ENCODE measurements at regions not wholly inside any gene's neighbourhood (a gene's known extent, or its start where the extent isn't known, plus 50 kb on each side); places are given as distances from the start of the nearest gene placed in this dataset.

DNA sequence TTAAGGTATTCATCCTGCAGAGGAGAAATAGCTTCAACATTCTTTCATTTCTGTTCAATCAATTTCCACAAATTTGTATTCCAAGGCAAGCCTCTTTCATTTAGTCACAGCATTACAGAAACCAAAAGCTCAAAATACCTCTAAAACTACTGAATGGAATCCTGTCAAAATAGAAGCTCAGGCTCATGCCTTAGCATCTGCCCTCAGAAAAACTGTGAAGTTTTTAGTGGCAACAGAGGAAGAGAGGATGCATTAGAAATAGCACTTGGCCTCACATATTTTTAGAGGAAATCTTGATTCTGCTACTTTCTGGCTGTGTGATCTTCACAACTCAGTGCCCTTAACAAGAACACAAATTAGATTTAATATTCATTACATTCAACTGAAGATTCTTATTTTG is 69.1 kb upstream of the GALNT13 start:
- Mint-ChIP-seq H3K9me3 (no peaks in the 10 kb centered on the region), H3K4me1 (no peaks in the 10 kb centered on the region), H3K4me3 (no peak overlapping the region), H3K27me3 (no peaks in the 10 kb centered on the region), H3K27ac (no peak overlapping the region), H3K36me3 (ENCODE audit: low read depth) (no peaks in the 10 kb centered on the region)
- DNase-seq: no peak
- intact Hi-C loops (cut with micrococcal nuclease): no loop called here

DNA sequence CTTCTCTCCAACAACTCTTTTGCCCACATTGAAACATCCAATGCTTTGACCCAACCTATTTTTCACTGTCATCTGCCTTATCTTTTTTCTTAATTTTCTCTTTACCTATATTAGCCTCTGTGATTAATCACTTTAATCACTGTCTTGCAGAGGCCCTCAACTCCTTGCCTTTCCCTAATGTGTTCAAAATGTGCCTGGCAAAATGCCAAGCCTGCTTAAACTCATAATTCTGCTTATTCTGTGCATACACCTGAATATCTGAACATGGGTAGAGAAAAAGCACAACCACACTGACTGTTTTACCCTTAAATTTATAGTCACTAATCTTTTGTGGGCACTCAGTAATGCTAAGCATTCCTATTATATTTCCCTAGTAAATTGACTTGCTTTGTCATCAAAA is 63.0 kb upstream of the GALNT13 start:
- DNase-seq: no peak
- Mint-ChIP-seq H3K36me3 (ENCODE audit: low read depth) (no peaks in the 10 kb centered on the region), H3K9me3 (no peaks in the 10 kb centered on the region), H3K27ac (no peak overlapping the region), H3K4me1 (no peaks in the 10 kb centered on the region), H3K4me3 (no peak overlapping the region), H3K27me3 (no peaks in the 10 kb centered on the region)
- intact Hi-C loops (cut with micrococcal nuclease): no loop called here

DNA sequence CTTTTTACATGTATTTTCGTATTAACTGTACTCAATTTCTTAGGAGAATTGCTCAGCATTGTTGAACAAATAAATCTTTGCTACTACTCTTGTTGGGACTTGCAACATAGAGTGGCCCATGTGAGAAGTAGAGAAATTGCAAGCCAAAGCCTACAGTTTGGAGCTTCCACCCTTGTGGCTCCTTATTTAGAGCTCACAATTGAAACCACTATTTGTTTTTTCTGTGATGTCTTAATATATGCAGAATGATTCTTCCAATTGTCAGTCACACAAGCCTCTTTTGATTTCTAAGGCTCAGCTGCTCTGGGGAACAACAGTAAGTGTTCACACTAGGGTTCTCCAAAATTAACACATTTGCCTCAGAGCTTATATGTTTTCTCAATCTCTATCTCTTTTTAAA is 60.2 kb upstream of the GALNT13 start:
- DNase-seq: no peak
- Mint-ChIP-seq H3K4me3 (no peak overlapping the region), H3K9me3 (no peaks in the 10 kb centered on the region), H3K36me3 (ENCODE audit: low read depth) (no peaks in the 10 kb centered on the region), H3K27ac (no peak overlapping the region), H3K27me3 (no peaks in the 10 kb centered on the region), H3K4me1 (no peaks in the 10 kb centered on the region)
- intact Hi-C loops (cut with micrococcal nuclease): no loop called here

- H3K27ac Mint-ChIP-seq: no peak overlapping the region
- DNase-seq: no peak
- no peaks in the 10 kb centered on the region for H3K27me3 Mint-ChIP-seq
- intact Hi-C loops (cut with micrococcal nuclease): no loop called here
- H3K36me3 Mint-ChIP-seq (ENCODE audit: low read depth): no peaks in the 10 kb centered on the region
- no peak overlapping the region for H3K4me3 Mint-ChIP-seq
- H3K4me1 Mint-ChIP-seq: no peaks in the 10 kb centered on the region
- H3K9me3 Mint-ChIP-seq: no peaks in the 10 kb centered on the region
These were observed 59.1 kb upstream of the GALNT13 start for GRCh38 chr2:153812632-153813031.

GRCh38 chr2:153818242-153818641 is 53.5 kb upstream of the GALNT13 start:
- intact Hi-C loops (cut with micrococcal nuclease): no loop called here
- H3K4me1 Mint-ChIP-seq: no peaks in the 10 kb centered on the region
- no peak overlapping the region for H3K27ac Mint-ChIP-seq
- DNase-seq: no peak
- no peaks in the 10 kb centered on the region for H3K27me3 Mint-ChIP-seq
- H3K36me3 Mint-ChIP-seq (ENCODE audit: low read depth): no peaks in the 10 kb centered on the region
- H3K4me3 Mint-ChIP-seq: no peak overlapping the region
- H3K9me3 Mint-ChIP-seq: peaks cover 5% of the 10 kb centered on the region

- H3K4me1 Mint-ChIP-seq: no peaks in the 10 kb centered on the region
- no peak for DNase-seq
- no peak overlapping the region for H3K4me3 Mint-ChIP-seq
- H3K27me3 Mint-ChIP-seq: no peaks in the 10 kb centered on the region
- intact Hi-C loops (cut with micrococcal nuclease): no loop called here
- no peak overlapping the region for H3K27ac Mint-ChIP-seq
- no peaks in the 10 kb centered on the region for H3K36me3 Mint-ChIP-seq (ENCODE audit: low read depth)
- peaks cover 5% of the 10 kb centered on the region for H3K9me3 Mint-ChIP-seq
These were observed 52.6 kb upstream of the GALNT13 start for GRCh38 chr2:153819074-153819473.

- H3K27ac Mint-ChIP-seq: no peak overlapping the region
- H3K4me1 Mint-ChIP-seq: no peaks in the 10 kb centered on the region
- H3K27me3 Mint-ChIP-seq: no peaks in the 10 kb centered on the region
- peaks cover 5% of the 10 kb centered on the region for H3K9me3 Mint-ChIP-seq
- H3K4me3 Mint-ChIP-seq: no peak overlapping the region
- no peak for DNase-seq
- intact Hi-C loops (cut with micrococcal nuclease): no loop called here
- no peaks in the 10 kb centered on the region for H3K36me3 Mint-ChIP-seq (ENCODE audit: low read depth)
These were observed 52.2 kb upstream of the GALNT13 start for GRCh38 chr2:153819501-153819900.
